NCI-H748 treated with DMSO at 0.1 percent for 48 hours (cell line): ENCODE measurements at regions not wholly inside any gene's neighbourhood (a gene's known extent, or its start where the extent isn't known, plus 50 kb on each side); places are given as distances from the start of the nearest gene placed in this dataset.
"Not testable (repeated sequence)": the region's sequence is repeated elsewhere in the genome, so short reads cannot be mapped to it uniquely, and the experiment has no call there.

Experiments
- DNase-seq: peaks from one replicate; lab custom pipeline; 2025; lab: John Stamatoyannopoulos, UW

DNA sequence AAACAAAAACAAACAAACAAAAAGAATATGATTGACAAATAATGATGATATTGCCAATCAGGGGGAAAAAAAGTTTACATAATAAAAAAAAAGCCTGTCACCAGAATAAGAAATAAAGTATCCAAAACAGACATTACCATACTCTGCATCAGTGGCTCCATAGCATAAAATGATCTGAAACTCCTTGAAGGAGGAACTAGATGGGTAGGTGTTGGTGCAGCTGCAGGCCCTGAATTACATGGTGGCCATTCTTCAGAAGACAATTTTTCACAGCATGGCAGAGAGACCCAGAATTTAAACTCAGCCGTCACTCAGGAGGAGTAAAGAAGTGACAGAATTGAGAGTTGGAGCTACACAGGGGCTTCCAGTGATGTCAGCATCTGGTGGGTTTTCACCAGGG lies 60.2 kb downstream of the GLUL start:
- no peak for DNase-seq

DNA sequence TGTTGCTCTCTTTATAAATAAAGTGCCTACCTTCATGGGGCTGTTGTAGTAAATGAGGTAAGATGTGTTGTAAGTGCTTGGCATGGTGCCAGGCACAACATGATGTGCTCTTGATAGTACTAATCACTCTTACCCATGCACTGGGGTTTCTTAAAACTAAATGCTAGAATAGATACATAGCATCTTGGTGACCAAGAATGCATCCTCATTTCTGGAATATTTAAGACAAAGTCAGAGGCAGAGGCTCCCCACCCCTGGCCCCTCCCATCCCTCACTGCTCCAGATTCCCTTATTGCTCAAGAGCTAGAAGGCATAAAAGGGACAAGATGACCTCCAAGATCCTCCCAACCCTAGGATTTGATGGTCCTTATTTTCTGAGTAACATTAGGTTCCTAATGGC lies 61.3 kb downstream of the GLUL start:
- no peak for DNase-seq

DNA sequence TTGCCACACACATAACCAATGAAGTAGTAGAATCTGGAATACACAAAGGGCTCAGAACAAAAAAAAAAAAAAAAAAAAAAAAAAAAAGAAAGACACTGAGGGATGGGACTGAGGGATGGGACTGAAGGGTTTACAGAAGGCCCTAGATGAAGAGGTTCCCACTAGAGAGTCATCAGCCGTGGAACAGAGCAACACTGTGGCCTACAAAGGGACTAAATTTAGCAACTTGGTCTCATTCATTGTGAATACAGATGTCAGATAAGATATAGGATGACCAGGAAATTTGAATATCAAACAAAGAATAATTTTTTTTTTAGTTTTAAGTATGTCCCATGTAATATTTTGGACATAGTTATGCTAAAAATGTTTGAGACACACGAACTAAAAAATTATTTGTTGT lies 62.1 kb downstream of the GLUL start:
- DNase-seq: no peak

DNA sequence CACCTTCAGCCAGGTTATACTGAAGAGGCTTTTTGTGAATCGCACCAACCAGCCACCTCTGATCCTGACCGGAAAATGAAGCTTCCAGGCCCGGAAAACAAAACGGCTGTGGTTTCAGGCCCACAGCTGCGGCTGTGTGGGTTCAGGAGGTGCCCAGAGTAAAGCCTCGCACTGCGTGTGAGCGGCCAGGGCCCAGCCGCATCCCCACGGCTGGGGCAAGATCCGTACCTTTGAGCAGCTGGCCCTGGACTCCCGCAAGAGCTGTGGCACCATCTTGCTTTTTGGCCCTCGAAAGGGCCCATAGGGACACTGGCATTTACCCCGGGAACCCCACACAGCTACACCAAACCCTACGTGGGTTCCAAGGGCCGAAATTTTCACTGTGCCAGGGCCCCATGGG lies 63.0 kb downstream of the GLUL start:
- DNase-seq: no peak

DNA sequence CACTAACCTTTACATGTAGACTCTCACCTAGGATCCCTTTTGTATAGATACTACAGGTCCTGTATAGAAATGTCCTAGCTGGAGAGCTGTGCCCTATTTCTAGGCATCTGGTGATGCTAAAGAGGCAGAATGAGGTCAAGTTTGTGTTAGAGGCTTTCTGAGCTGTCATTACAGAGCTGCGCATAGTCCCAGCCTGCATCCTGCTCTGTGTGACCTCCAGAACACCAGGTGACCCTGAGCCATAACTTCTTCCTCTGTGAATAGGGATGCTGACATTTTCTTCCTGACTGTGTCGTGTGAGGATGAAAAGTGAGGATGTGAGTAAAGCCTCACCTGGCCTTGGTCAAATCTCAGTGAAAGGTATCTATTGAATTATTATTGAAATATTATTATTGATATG lies 66.3 kb downstream of the GLUL start:
- no peak for DNase-seq

DNA sequence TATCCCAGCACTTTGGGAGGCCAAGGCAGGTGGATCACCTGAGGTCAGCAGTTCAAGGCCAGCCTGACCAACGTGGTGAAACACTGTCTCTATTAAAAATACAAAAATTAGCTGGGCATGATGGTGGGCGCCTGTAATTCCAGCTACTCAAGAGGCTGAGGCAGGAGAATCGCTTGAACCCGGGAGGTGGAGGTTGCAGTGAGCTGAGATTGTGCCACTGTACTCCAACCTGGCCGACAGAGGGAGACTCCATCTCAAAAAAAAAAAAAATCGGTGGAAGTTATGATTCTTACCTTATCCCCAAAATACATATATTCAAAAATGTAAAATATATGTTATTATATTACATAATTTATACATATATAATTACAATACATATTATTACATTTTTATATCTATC lies 70.1 kb downstream of the GLUL start:
- not testable (repeated sequence) for DNase-seq

DNA sequence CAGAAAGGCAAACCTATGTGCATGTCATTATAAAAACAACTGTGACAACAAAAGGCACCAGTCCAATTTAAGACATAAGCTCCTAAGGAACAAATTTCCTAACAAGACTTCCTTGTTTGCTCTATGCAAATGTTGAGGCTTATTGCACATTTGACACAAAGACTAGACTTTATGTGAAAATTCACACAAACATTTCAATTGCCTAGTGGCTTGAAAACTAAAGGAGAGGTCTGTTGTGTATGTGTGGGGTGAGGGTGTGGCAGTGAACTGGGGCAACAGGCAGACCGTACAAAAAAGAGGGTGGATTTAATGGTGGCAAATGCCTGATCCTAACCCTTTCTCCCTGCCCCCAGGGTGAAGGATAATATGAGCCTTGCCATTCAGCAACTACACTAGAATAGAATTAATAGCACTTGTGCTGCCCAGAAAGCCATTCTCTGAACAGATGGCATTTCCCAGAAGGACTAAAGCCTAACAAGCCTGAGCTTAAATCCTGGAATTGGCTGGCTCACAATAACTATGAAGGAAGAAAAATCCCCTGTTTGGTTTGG lies 73.9 kb downstream of the GLUL start:
- DNase-seq: no peak

DNA sequence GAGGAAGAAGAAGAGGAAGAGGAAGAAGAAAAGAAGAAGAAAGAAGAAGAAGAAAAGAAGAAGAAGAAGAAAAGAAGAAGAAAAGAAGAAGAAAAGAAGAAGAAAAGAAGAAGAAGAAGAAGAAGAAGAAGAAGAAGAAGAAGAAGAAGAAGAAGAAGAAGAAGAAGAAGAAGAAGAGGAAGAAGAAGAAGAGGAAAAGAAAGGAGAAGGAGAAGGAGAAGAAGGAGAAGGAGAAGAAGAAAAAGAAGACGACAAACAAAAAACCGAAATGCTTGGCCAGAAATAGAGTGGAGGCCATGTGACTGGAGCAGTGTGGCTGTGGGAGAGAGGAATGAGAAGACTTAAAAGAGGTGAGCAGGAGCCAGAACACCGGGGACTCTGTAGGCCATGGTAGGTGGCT lies 75.1 kb downstream of the GLUL start:
- DNase-seq: not testable (repeated sequence)

DNA sequence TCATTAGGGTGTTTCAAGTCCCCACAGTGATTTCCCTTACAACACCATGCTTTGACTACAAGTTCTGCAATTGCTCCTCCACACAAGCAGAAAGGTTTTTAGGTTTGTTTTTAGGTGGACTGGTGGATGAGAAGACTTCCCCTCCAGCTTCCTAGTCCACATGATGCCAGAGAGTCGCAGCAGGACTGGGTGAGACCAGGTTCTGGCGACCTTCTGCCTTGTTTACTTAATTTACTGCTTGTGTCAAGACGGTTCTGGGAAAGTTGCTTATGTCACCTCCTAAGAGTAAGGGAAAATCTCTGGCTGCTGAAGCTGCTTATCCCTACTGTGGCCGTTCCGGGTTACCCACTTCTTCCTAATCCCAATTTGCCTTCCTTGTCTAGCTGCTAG lies 76.4 kb downstream of the GLUL start:
- DNase-seq: no peak

DNA sequence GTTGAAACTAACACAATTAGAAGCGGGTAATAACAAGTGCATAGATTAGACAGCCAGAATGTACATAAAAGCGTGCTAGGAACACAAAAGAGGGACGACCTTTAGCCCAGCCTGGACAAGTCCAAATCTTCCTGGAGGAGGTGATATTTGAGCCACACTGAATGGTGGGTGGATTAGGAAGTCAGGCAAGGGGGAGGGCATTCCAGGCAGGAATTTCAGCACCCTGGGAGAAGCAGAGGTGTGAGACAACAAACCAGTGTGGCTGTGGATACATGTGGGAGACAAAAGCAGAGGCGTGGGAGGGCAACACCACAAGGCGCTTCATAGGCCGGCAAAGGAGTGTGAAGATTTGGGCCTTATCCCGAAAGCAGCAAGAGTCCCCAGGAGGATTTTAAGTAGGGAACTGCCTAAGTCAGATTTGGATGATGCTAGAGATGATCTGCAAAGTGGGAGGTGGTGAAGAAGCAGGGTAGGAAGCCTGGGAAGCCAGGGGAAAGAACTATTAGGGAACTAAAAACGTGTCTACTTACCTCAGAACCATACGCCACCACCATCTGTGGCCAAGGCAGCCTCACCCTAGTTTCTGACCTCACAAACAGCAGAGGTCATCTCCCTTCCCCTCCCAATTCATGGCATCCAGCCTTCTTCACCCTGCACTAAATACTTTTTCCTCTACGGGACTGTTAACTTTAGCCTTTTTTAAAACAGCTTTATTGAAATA lies 81.8 kb downstream of the GLUL start:
- DNase-seq: no peak

DNA sequence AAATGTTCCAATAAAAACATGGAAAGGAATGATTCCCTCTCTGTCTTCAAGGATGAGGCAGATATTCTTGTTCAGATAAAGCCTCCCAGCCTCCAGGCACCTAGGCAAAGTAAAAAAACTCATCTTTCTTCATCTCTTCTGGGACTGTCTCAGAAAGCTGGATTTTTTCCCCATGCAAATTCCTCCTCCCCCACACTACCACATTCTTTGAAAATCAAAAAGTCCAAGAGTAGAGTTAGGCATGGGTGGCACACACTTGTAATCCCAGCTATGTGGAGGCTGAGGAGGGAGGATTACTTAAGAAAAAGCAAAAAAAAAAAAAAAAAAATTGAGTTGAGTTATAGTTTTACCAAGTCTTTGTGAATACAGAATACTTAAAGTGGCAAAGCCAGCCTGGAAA lies 82.8 kb downstream of the GLUL start:
- DNase-seq: no peak

DNA sequence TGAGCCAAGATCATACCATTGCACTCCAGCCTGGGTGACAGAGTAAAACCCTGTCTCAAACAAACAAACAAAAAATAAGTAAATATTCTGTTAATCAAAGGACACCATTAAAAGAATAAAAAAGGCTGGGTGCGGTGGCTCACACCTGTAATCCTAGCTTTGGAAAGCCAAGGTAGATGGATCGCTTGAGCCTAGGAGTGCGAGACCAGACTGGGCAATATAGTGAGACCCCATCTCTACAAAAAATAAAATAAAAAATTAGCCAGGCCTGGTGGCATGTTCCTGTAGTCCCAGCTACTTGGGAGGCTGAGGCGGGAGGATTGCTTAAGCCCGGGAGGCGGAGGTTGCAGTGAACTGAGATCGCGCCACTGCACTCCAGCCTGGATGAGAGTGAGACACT lies 84.1 kb downstream of the GLUL start:
- not testable (repeated sequence) for DNase-seq

DNA sequence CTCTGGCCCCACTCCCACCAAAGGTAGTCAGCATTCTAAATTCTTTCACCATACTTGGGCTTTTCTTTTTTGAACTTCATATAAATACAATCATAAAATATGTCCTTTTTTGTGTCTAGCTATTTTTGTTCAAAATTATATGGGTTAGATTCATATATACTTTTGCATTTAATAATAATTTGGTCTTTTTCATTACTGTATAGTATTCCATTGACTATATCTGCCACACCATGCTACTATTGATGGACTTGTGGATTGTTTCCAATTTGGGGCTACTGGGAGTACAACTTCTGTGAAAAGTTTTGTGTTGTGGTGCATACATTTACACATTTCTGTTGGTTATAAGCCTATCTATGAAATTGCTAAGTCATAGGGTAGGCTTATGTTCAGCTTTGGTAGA lies 85.7 kb downstream of the GLUL start:
- no peak for DNase-seq

DNA sequence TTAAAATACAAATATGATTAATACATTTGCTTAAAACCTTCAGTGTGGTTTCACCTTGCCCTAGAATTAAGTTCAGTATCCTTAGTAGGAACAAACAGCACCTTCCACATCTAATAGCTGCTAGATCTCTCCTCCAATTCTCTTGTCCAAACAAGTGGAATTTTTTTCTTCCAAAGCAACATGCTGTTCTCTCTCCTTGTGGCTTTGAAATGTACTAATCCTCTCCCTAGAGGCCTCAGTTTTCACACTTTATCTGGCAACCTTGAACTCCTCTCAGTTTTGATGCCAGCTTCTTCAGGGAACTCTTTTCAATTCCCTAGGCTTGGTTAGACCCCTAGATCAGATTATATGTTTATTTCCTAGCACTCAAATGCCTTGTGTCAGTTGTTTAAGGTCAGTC lies 87.0 kb downstream of the GLUL start:
- no peak for DNase-seq

DNA sequence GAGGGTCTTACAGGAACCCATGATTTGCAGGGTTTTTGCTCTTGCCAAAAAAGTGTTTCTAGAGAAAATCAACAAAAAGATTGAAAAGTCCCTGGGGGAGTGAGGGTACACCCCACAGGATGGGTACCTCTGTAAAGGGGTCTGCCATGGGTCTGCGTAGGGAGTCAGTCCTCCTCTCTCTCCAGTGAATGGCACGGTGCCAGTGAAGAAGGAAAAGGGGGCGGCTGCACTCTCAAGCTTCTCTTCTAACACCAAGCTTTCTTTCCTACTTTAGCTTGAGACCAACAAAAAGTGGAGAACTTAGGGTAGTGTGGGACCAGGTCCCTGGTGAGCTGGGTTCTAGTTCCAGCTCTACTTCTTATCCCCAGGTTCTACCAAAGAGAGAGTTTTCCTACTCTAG lies 87.4 kb downstream of the GLUL start:
- DNase-seq: no peak

DNA sequence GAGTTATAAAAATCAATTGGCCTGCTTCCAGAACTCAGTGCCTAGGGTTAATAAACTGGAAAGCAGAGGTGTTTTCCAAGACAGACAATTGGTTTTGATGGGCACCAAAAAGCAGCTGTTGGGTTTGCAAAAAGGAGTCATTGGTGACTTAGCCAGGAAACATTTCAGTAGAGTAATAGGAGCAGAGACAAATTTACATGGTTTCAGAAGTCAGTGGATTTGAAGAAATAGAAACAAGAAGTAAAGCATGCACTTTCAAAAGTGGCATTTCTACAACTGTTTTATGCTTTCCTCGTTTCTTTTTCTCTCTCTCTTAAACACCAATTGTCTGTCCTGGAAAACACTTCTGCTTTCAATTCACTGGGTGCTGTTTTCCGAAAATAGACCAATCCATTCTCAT lies 87.8 kb downstream of the GLUL start:
- no peak for DNase-seq

DNA sequence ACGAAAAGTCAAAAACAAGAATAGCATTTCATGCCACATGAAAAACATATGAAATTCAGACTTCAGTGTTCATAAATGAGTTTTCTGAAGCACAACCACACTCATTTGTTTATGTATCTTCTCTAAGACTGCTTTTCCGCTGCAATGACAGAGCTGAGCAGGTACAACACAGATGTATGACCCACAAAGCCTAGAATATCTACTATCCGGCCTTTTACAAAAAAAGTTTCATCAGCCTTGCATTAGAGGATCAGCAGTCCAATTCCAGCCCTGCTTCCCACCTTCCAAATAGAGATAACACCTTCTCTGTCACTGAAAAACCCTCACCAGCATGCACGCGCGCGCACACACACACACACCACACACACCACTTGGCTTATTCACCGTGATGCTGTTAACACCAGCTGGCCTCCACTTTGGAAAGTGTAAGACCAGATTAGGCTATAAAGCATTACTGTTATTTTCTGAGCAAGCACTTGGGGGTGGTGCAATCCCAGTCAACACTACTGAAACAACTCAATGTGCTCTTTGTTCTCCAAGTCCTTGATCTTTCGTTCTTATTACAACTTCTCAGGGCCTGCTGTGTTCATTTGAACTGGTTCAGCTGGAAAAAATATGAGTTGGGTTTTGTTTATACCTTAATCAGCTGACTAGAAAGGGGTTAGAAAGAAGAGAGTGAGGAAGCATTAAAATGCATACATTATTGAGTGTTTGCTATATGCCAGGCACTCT lies 90.0 kb downstream of the GLUL start:
- no peak for DNase-seq

DNA sequence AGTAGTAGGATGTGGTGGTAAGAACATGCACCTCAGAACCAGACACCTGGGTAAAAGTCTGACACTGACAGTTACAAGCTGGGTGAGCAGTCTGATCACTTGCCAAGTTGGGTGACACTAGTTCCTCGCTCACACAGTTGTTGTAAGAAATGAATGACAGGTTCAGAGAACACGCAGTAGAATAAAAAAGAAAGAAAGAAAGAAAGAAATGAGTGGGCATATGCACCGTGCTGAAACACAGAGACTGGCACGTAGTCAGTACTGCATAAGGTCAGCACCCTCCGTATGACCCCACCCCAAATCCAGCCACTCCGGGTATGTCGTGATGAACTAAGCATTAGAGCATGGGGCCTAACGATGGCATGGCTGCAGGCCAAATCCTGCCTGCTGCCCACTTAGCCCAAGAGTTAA lies 90.6 kb downstream of the GLUL start:
- DNase-seq: no peak

DNA sequence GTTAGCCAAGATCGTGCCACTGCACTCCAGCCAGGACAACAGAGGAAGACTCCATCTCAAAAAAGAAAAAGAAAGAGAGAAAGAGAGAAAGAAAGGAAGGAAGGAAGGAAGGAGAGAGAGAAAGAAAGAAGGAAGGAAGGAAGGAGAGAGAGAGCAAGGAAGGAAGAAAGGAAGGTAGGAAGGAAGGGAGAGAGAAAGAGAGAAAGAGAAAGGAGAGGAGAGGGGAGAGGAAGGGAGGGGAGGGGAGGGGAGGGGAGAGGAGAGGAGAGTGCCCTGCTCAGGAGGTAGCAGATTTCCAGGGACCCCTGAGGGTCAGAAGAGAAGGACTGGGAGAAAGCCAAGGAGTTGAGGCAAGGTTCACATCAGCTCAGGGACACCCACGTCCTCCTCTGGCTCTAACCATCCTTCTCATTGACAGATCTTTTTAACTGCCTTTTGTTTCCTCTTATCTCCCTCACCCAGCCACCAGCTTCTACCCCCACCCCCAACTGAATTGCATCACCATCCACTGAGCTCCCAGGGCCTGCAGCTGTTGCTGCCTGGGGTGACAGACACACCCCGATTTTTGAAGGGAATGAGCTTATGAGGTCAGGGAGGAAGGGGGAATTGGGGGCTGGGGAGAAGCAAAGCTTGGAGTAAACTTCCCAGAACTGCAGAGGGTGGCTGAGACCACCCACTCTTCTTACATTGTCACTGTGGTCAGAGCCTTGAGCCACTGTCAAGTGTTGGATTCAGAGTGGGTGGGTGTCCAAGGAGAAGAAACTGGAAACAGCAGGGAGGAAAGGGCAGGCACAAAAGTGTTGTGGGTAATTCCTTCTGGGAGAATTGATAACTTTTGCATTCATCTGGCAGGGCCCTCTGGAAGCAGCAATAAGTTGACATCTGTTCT lies 91.6 kb downstream of the GLUL start:
- no peak for DNase-seq

DNA sequence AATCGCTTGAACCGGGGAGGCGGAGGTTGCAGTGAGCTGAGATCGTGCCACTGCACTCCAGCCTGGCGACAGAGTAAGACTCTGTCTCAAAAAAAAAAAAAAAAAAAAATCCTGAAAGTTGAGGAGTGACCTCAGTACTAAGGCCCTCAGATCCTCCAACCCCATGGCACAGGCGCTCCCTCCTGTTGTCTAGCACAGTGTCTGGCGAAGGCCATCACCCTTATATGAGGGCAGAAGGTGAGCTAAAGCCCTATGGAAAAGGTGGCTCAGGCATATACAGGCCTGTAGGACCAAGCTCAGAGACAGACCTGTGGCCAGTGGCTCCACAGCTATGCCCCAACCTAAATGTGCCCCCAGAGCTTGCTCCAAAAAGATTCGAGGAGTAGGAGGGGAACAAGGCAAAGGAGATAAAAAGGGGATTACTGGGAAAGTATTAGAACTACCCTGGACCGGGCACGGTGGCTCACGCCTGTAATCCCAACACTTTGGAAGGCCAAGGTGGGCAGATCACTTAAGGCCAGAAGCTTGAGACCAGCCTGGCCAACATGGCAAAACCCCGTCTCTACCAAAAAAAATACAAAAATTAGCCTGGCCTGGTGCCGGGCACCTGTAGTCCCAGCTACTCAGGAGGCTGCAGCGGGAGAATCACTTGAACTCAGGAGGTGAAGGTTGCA lies 92.4 kb downstream of the GLUL start:
- not testable (repeated sequence) for DNase-seq

DNA sequence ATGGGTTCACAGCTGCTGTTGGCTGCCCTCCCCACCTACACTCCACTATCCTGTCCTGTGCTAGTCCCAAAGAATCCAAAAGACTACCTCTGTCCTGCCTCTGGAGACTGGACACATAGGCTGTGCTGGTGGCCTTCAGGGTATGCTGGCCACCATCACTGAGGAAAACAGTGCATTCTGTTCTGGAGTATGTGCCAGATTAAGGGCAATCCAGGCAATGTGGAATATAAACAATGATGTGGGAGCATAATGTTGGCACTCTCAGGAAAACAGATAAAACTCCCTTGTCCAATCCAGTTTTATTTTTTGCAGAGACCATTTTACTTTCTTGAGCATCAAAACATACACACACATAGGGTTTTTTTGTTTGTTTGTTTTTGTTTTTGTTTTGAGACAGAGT lies 94.3 kb downstream of the GLUL start:
- DNase-seq: no peak

DNA sequence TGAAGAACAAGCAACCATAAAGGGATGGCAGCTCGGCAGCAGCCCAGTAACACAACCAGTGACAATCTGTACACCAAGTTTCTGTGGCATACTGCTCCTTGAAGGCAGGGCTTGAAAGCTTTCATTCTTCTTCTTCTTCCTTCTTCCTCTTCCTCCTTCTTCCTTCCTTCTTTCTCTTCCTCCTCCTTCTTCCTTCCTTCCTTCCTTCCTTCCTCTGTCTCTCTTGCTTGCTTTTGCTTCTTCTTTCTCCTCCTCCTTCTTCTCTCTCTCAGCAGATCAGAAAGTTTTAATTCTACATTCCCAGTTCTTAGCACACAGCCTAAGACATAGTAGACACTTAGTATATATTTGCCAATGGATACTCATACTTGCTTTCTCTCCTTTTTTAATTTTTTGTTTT lies 95.9 kb downstream of the GLUL start:
- no peak for DNase-seq
